LNCaP clone FGC (cell line): ENCODE measurements at regions not wholly inside any gene's neighbourhood (a gene's known extent, or its start where the extent isn't known, plus 50 kb on each side); places are given as distances from the start of the nearest gene placed in this dataset.

Experiments
- DNase-seq: peaks from one replicate; pipeline ENCODE4 v3.0.0-alpha.2; 2011; ENCODE audit warnings: low read depth
- H3K4me3 ChIP-seq: 2 replicates; pipeline ENCODE4 v1.5.1; 2011; ENCODE audit warnings: mild to moderate bottlenecking, low read depth, low read length, control low read depth
- CTCF ChIP-seq: IDR thresholded peaks from 2 replicates; pipeline ENCODE4 v1.5.1; 2012; ENCODE audit warnings: mild to moderate bottlenecking; ENCODE audit not compliant: control insufficient read depth, insufficient read depth; ENCODE audit errors: extremely low read depth

DNA sequence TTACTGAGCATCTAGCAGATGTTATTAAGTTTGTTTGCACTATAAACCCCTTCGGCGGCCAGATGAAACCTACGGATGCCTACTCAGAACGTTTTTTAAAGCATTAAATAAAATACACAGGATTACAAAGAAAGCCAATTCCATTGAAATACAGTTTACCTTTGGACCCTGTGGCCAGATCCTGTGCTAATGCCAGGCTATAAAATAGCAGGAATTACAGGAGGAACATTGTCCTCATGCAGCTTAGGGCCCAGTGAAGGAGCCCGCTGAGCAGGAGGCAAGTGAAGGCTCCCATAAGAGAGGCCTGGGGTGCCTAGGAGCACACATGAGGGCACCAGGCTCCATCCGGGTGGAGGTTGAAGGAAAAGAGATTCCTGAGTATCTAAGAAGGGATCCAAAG lies 310.4 kb downstream of the MTX2 start:
- no peak for TF ChIP-seq CTCF
- DNase-seq: no peak

DNA sequence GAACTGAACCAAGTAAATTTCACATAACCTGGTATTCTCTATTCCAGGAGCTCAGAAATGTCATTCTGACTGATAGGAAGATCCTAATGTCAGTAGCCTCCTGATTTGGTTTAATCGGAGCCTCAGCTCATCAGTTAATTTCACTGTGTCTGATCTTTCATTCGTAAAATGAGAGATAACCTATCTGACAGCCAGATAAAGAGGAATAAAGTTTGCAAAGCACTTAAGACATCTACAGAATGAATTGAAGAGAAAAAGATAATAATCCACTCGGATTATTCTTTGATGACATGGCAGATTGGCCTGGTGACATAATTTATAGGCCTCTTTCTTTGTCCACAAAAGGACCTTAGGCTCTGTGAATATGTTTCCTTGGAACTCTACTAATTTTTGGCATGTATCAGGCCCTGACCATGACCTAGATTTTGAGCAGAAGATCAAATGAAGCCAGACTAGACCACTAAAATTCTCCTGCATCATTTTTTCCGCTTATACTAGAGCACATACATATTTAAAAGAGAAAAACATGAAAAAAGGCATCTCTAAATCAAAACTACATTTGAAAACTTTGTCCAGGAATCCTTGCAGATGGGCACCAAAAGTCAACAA lies 312.4 kb downstream of the MTX2 start:
- DNase-seq: no peak
- no peak for TF ChIP-seq CTCF
- H3K4me3 ChIP-seq: no peak overlapping the region

More for the DNA sequence above, 310.4 kb downstream of the MTX2 start:
- H3K4me3 ChIP-seq: no peak overlapping the region

- TF ChIP-seq CTCF: no peak
- no peak for DNase-seq
- no peak overlapping the region for H3K4me3 ChIP-seq
Measured at GRCh38 chr2:176582176-176582575, 312.9 kb downstream of the MTX2 start.

- DNase-seq: no peak
- TF ChIP-seq CTCF: no peak
- no peak overlapping the region for H3K4me3 ChIP-seq
Measured at GRCh38 chr2:176582990-176583481, 313.8 kb downstream of the MTX2 start.

- no peak for DNase-seq
- H3K4me3 ChIP-seq: no peak overlapping the region
Measured at GRCh38 chr2:176583607-176584006, 314.4 kb downstream of the MTX2 start.

GRCh38 chr2:176584333-176584732 lies 315.1 kb downstream of the MTX2 start:
- H3K4me3 ChIP-seq: no peak overlapping the region
- TF ChIP-seq CTCF: no peak
- DNase-seq: no peak

More at GRCh38 chr2:176583607-176584006, 314.4 kb downstream of the MTX2 start:
- TF ChIP-seq CTCF: no peak

- H3K4me3 ChIP-seq: no peak overlapping the region
- DNase-seq: no peak
- no peak for TF ChIP-seq CTCF
Measured at GRCh38 chr2:176585291-176585690, 316.0 kb downstream of the MTX2 start.
